ENCODE measurements at regions not wholly inside any gene's neighbourhood (a gene's known extent, or its start where the extent isn't known, plus 50 kb on each side); places are given as distances from the start of the nearest gene placed in this dataset.

DNA sequence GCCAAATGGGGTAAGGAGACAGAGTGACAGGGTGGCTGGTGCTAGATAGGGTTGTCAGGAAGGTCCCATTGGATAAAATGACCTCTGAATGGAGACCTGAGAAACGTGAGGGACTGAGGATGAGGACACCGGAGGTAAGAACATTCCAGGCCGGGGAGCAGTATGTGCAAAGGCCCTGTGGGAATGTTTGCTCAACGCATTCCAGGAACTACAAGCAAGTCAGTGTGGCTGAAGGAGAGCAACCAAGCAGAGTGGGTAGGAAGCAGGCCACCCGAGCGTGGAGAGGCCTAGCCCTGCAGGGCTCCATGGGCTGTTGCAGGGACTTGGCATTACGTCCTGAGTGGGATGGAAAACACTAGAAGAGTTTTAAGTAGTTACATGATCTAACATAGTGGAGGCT lies 185.6 kb downstream of the ZBTB18 start:
- TF ChIP-seq, protein P1, sequence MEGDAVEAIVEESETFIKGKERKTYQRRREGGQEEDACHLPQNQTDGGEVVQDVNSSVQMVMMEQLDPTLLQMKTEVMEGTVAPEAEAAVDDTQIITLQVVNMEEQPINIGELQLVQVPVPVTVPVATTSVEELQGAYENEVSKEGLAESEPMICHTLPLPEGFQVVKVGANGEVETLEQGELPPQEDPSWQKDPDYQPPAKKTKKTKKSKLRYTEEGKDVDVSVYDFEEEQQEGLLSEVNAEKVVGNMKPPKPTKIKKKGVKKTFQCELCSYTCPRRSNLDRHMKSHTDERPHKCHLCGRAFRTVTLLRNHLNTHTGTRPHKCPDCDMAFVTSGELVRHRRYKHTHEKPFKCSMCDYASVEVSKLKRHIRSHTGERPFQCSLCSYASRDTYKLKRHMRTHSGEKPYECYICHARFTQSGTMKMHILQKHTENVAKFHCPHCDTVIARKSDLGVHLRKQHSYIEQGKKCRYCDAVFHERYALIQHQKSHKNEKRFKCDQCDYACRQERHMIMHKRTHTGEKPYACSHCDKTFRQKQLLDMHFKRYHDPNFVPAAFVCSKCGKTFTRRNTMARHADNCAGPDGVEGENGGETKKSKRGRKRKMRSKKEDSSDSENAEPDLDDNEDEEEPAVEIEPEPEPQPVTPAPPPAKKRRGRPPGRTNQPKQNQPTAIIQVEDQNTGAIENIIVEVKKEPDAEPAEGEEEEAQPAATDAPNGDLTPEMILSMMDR (IDR thresholded peaks at IDR 0.05; ENCODE audit: low read depth, low read length, poor library complexity, severe bottlenecking) = no peak
- TF ChIP-seq EZH2phosphoT487 (IDR thresholded peaks at IDR 0.05; ENCODE audit: borderline replicate concordance, low read length) = no peak
